HG02885 (cell line): ENCODE measurements at regions not wholly inside any gene's neighbourhood (a gene's known extent, or its start where the extent isn't known, plus 50 kb on each side); places are given as distances from the start of the nearest gene placed in this dataset.

Source experiments
- ATAC-seq: cut with Tn5 transposase; IDR thresholded peaks from one replicate; pipeline ENCODE4 v1.9.1; 2021; ENCODE audit warnings: mild to moderate bottlenecking; ENCODE audit not compliant: unreplicated experiment, poor library complexity

DNA sequence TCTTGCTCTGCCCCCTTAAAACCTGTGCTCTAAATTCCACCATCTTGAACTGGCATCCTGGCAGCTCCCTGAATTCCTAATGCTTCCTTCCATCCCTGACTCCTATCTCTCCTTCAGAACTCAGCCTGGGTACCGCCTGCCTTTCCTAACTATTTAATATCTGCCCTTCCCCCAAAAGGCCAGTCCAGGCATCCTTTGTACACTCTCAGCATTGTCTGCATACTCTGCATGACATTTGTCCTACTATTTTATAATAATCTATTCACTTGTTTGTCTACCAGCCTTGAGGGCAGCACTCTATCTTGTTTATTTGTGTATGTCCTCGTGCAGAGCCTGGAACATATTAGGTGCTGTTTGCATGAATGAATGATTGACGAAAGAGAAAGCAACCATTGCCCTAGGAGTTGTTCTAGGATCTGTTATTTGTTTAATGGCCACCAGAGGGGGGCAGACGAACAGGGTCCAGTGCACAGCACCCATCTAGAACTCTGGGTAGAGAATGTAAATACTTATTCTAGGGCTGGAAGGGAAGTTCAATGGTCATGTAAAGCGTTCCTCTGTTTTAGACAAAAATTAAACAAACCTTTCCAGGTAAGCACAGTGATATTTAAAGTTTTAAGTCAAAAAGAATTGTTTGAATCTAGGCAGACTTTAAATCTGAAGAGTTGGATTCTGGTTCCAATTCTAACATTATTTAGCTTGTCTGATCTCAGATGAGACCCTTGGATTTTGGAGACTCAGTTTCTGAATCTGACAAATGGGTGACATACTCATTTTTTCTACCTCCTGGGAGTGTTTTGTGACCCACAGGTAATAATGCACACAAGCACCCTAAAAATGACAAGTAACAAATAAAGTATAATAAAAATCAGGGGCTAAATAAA is 125.8 kb upstream of the GALNT15 start:
- peak; percentile 98 for ATAC-seq

DNA sequence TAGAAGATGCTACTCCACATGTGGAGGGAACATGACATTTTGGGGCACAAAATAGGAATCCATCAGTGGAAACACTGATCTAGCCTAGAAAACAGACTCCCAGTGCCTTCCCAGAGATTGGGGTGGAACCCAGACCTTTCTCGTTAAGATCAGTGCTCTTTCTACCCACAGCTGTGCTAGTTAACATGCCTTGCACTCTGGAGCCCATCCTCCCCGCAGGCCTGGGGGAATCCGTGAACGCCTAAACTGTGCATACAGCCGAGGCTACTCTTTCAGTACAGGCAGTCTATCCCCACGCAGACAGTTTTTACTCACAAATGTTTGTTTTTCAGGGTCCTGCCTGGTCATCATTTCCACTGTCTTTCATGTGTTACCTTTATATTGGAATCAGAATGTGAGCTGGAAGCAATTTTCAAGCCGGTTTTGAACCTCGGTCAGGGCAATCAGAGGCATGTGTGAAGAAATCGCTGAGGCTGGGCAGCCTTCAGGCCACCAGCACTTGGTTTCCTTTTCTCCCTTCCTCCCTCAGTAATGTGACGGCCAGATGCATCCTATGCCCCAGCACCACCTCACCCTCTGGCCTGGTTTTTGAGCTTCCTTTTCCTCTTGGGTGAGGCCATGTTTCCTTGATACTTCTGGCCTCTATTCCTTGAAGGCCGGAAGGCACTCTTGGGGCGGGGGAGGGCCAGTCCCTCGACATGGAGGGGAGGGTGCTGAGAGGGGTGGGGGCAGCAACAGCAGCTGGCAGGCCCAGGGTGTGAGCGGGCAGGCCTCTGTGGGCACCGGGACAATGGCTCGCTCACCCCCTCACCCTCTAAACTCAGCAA is 123.6 kb upstream of the GALNT15 start:
- ATAC-seq, result no peak

GRCh38 chr3:16051691-16052090 is 122.8 kb upstream of the GALNT15 start:
- ATAC-seq, result no peak

- no peak for ATAC-seq
These were observed 121.5 kb upstream of the GALNT15 start for GRCh38 chr3:16052964-16053363.

DNA sequence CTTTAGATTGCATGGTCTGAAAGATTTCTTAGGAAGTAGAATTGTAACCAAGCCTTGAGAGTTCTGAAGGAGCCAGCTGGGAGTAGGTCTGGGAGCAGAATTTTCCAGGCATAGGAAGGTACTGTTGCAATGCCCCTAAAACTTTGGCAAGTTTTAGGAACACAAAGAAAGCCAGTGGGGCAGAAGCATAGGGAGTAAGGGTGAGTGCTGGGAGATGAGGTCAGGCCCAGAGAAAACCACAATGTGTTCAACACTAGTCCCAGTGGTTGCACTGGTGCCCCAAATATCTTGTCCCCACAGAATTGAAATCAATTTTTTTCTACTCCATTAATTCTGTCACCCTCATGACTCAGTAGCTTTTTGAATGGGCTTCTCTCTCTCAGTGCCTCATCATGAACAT is 120.7 kb upstream of the GALNT15 start:
- no peak for ATAC-seq

DNA sequence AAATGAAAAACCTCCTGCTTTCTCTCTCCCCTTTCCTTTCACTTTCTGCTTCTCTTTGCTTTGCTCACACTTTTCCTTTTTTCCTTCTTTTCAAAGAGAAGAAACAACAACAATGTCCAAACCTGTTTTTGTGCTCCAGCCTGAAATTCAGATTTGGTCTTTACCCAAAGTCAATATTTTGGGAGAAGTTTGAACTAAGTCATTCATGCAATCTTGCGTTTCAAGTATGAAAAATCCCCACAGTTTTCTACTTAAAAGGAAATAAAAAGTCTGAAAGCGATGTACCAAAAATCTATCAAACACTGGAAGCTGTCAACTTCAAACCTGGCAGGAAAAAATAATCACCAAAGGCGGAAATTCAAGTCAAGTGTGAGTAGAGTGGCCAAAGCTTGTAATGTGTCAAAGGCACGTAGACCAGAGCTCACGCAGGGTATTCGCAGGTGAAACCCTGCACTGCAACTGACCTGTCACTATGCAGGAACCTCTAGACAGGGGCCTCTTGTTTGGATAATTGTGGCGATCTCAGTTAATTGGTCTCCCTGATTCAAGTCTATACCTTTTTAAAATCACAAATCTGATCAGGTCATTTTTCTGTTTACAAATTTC is 118.8 kb upstream of the GALNT15 start:
- no peak for ATAC-seq

DNA sequence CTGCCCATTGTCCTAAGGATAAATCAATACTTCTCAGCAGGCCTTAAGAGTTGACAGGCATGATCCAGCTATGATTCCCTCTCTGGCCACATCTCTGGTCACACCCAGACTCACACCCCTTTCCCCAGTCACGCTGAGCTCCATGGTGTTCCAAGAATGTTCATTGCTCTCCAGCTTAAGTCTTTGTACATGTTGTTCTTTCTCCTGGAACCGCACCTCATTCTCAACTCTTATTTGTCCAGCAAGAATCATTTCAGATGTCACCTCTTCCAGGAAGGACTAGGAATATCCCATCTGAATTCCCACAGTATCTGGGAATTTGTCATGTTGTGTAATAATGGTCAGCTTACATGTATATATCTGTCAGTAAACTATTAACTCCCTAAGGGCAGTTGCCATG is 118.3 kb upstream of the GALNT15 start:
- no peak for ATAC-seq

DNA sequence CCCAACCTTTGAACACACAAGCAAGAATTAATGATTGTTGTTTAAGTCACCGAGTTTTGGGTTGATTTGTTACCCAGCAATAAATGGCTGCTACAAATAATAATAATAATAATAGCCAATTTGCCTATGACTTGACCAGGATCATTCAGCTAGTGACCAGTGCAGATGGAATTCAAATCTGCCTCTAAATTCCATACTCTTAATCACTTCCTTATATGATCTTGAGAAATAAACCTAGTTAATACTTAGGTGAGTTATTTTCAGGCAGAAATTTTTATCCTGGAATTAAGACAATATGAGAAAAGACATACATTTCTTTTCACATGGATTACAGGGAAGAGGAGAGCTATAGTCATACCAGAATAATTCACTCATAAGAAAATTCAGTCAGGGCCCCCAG is 116.0 kb upstream of the GALNT15 start:
- no peak for ATAC-seq

GRCh38 chr3:16059081-16059537 is 115.4 kb upstream of the GALNT15 start:
- ATAC-seq, result no peak

DNA sequence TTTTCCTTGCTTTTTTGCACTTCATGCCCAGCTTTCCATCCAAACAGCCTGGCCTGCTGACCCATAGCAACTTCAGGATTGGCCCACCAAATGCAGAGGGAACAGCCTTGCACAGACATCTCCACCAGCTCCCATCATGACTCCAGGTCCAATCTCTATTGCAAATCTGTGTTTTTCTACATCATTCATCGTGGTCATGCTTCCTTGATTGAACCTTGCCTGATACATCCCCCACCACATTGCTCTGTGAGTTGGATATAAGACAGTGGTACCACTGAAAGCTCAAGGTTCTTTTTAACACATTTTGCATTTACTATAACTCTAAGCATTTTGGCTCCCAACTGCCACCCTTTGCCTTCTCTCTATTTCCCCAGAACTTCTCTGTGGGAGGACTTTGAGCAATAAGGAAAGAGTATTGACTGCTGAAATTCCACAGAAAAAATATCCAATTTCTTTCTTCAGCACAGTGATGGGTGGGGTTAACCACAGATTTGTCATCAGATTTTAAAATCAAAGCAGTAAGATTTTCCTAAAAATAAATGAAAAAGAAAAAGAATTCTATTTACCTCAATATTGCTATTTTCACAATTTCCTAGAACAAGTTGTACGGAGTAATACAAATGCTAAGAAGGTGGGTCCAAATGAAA is 114.6 kb upstream of the GALNT15 start:
- ATAC-seq, result no peak

- ATAC-seq, result no peak
These were observed 114.1 kb upstream of the GALNT15 start for GRCh38 chr3:16060358-16060852.

GRCh38 chr3:16060945-16061344 is 113.5 kb upstream of the GALNT15 start:
- no peak for ATAC-seq

GRCh38 chr3:16061491-16061890 is 113.0 kb upstream of the GALNT15 start:
- ATAC-seq, result no peak

DNA sequence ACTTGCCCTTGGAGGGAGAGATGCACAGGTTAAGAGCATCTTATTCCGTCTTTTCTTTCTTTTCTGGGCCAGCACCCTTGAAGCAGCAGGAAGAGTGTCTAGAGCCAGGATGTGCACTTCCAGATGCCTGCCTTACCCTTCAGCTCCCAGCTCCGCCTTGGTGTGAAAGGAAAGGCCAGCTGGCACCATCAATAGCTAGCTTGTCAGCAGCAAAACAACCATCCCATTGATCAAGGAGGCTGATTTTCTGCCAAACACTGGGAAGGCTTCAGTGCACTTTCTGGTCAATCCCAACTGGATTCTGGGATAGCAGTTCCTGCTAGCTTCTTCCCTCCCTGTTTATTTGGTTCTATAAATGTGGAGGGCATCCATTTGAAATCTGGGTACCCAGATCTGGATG is 110.9 kb upstream of the GALNT15 start:
- no peak for ATAC-seq

- no peak for ATAC-seq
These were observed 109.7 kb upstream of the GALNT15 start for GRCh38 chr3:16064642-16065414.

DNA sequence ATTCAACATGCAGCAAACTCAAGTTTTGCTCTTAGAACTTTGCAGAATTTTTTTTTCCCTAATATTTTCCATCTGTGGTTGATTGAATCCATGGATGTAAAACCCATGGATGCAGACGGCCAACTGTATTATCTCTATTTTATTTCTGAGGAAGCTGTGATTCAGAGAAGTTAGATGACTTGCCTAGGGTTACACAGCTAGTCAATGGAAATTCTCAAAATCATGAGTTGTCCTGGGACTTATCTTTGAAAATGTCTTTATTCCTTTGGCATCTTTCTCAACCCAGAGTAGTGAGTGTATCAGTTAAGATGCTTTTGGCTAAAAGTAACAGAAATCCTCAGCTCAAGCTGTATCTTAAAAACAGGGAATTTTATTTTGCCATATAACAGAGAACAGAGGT is 107.9 kb upstream of the GALNT15 start:
- ATAC-seq, result no peak

- no peak for ATAC-seq
These were observed 107.5 kb upstream of the GALNT15 start for GRCh38 chr3:16066975-16067374.

DNA sequence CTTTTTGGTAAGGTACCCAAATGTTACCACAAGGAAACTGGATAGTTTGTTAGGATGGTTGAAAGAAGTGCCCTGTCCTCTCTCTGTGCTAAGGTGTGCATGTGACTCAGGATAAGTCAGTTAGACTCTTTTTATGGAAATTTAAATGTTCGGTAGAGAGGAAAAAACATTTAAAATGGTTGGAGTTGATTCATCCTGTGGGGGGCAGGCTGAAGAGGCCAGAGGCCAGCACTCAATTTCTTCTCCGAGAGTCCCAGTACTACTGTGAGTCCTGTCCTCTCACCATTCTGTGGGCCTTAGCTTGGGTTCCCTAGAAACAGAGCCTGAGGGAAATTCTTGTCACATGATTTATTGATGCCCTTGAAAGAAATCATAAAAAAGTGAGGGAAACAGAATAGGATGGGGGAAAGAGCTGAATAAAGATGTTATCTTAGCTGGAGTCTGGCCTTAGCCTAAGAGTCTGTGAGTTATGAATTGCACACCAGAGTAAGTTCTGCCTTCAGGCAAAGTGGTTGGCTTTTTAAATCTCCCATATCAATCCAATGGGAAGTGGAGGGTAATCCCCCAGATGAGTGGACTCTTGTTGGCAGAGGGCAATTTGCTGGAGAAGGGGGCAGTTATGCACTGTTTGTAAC is 106.5 kb upstream of the GALNT15 start:
- ATAC-seq, result no peak
